ENCODE measurements at regions not wholly inside any gene's neighbourhood (a gene's known extent, or its start where the extent isn't known, plus 50 kb on each side); places are given as distances from the start of the nearest gene placed in this dataset.
"Not testable (repeated sequence)": the region's sequence is repeated elsewhere in the genome, so short reads cannot be mapped to it uniquely, and the experiment has no call there.

DNA sequence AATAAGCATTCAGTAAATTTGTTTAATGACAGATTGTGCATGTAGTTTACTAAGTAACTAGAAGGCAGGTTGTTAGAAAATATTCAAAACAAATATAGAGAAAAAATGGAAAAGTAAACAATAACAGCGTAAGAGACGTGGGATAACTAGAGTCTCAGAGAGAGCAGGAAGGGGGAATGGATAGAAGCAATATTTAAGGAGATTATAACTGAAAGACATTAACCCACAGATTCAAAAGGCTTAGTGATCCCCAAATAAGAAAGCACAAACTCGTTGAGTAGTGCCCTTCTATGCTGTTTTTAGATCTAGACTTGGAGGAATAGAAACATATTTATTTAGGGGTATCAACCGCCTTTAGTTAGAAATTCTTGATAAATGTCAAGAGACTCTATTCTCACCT is 169.7 kb upstream of the RGS6 start:
- TF ChIP-seq, protein P1, sequence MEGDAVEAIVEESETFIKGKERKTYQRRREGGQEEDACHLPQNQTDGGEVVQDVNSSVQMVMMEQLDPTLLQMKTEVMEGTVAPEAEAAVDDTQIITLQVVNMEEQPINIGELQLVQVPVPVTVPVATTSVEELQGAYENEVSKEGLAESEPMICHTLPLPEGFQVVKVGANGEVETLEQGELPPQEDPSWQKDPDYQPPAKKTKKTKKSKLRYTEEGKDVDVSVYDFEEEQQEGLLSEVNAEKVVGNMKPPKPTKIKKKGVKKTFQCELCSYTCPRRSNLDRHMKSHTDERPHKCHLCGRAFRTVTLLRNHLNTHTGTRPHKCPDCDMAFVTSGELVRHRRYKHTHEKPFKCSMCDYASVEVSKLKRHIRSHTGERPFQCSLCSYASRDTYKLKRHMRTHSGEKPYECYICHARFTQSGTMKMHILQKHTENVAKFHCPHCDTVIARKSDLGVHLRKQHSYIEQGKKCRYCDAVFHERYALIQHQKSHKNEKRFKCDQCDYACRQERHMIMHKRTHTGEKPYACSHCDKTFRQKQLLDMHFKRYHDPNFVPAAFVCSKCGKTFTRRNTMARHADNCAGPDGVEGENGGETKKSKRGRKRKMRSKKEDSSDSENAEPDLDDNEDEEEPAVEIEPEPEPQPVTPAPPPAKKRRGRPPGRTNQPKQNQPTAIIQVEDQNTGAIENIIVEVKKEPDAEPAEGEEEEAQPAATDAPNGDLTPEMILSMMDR (IDR thresholded peaks at IDR 0.05), result no peak
- no peak overlapping the region for H3K27ac ChIP-seq
- H3K36me3 ChIP-seq, result no peaks in the 10 kb centered on the region
- intact Hi-C loops (cut with DNase I), result no loop called here
- no peak overlapping the region for H3K4me3 ChIP-seq
- H3K4me1 ChIP-seq, result no peaks in the 10 kb centered on the region
- no peaks in the 10 kb centered on the region for H3K27me3 ChIP-seq
- H3K9me3 ChIP-seq, result no peaks in the 10 kb centered on the region
- DNase-seq (no peak), ATAC-seq (no peak)

DNA sequence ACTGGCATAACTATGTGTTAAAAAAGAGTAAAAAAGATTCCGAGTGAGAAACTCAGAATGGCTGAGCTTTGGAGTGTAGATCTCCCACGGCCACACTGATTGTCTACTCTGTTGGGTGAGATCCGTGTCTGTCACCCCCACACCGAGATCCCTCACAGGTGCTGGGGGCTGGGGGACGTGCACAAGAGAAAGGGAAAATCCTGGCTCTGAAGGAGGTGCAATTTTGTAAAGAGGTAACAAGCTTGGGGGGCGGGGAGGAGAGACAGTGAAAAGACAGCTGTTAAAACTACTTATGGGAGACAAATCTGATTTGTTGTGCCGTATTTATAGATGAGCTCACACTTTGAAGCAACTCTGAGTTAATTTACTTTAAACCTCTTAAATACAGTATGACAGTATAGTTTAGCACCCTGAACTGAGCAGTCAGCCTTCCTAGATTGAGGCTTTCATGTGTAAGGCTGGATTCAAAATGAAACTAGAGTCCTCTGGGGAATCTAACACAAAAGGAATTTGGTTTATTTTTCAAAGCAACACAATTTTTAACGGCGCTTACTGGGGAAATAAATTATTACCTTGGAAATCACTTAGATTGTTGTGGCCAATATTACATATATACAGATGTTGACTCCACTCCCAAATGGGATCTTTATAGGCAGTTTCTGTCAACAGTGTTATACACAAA is 167.4 kb upstream of the RGS6 start:
- no peak for DNase-seq
- Histone ChIP-seq H3K36me3 (no peaks in the 10 kb centered on the region), H3K9me3 (no peaks in the 10 kb centered on the region), H3K27ac (no peak overlapping the region), H3K4me3 (no peak overlapping the region), H3K27me3 (no peaks in the 10 kb centered on the region), H3K4me1 (no peaks in the 10 kb centered on the region)
- intact Hi-C loops (cut with DNase I), result no loop called here
- no peak for ATAC-seq
- TF ChIP-seq, protein P1 (IDR thresholded peaks at IDR 0.05), result no peak

DNA sequence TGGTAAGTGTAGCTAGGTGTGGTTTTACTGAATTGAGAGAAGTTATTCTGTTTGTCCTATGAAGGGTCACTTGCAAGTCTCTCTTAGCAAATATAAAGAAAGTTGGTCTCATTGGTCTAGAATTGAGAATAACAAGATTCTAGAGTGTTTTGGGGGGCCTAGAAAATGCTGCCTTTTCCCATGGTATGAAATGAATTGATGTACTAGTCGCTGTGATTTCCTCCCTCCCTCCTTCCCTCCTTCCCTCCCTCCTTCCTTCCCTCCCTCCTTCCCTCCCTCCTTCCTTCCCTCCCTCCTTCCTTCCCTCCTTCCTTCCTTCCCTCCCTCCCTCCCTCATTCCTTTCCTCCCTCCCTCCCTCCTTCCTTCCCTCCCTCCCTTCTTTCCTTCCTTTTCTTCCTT is 166.7 kb upstream of the RGS6 start:
- H3K27me3 ChIP-seq, result no peaks in the 10 kb centered on the region
- TF ChIP-seq, protein P1 (IDR thresholded peaks at IDR 0.05), result no peak
- no peaks in the 10 kb centered on the region for H3K9me3 ChIP-seq
- H3K4me1 ChIP-seq, result no peaks in the 10 kb centered on the region
- intact Hi-C loops (cut with DNase I), result no loop called here
- no peak overlapping the region for H3K27ac ChIP-seq
- H3K36me3 ChIP-seq, result no peaks in the 10 kb centered on the region
- ATAC-seq, result no peak
- H3K4me3 ChIP-seq, result no peak overlapping the region
- DNase-seq, result no peak

DNA sequence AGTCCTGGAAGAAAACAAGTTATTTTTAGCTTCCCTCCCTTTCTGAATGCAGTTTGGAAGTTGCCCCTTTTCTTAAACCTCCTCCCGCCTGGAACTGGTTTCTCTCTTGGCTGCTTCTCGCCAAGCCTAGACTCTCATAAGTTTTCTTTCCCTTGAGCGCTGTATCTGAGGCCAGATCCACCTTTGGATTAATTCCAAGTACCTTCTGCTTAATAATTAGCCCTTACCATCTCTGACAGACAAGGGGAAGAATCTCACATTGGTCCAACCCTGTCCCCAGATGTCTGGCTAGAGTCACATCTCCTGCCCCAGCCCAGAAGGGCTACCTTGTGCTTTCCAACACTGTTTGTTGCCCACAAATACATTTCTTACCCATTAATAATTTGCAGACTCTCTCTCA is 161.8 kb upstream of the RGS6 start:
- Histone ChIP-seq H3K4me3 (no peak overlapping the region), H3K4me1 (no peaks in the 10 kb centered on the region), H3K27me3 (no peaks in the 10 kb centered on the region), H3K36me3 (no peaks in the 10 kb centered on the region), H3K27ac (no peak overlapping the region), H3K9me3 (no peaks in the 10 kb centered on the region)
- DNase-seq (no peak), ATAC-seq (no peak)
- intact Hi-C loops (cut with DNase I), result no loop called here
- TF ChIP-seq, protein P1 (IDR thresholded peaks at IDR 0.05), result no peak

DNA sequence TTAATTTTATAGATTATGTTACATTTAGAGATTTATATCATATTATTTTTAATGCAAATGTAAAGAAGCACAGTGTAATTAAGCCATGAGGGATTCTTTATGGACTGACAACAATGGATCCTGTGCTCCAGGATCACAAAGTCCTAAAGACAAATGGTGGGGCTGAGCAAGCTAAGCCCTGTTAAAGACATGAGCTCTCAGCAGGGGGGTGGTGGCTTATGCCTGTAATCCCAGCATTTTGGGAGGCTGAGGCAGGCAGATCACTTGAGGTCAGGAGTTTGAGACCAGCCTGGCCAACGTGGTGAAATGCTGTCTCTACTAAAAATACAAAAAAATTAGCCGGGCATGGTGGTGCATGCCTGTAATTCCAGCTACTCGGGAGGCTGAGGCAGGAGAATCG is 160.8 kb upstream of the RGS6 start:
- H3K27me3 ChIP-seq; ATAC-seq; H3K4me3 ChIP-seq; intact Hi-C loops (cut with DNase I); DNase-seq; H3K9me3 ChIP-seq; H3K4me1 ChIP-seq; H3K27ac ChIP-seq; H3K36me3 ChIP-seq: not testable (repeated sequence)

DNA sequence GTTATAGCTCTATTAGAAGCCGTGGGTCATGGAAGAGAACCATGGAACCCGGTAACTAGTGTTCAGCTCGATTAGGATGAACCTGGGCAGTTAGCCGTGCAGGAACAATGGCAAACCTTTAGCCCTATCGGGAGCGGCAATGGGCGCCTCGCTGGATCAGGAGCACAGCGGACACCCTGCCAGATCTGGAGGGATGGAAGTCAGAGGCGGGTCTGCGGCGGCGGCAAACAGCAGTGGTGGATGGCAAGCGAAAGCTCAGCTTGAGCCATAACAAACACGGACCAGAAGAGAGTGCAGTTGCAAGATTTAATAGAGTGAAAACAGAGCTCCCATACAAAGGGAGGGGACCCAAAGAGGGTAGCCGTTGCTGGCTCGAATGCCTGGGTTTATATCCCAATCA is 160.2 kb upstream of the RGS6 start:
- H3K27me3 ChIP-seq; ATAC-seq; H3K27ac ChIP-seq; H3K4me3 ChIP-seq; intact Hi-C loops (cut with DNase I); H3K9me3 ChIP-seq; H3K36me3 ChIP-seq; H3K4me1 ChIP-seq; DNase-seq: not testable (repeated sequence)

DNA sequence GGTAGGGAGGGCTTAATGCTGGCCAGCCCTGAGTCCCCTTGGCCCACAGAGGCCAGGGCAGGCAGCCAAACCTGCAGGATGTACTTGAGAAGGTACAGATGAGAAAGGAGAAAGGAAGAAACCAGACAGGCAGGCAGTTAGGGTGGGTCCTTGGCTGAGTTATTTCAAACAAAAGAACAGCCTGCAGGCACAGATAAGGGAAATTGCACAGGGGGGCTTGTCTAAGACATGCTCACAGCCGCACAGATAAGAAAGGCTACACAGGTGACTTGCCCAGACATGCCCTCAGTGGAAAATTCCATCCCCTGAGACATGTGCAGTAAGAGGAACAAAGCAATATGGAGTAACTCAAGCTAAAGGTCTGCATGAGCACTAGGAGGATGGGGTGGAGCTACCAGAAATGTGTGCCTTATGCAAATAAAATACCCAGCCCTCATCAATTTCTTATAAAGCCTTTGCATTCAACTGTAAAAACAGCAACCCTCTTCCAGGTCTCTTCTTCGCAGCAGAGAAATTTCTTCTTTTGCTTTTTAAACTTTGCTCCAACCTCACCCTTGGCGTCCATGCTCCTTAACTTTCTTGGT is 158.2 kb upstream of the RGS6 start:
- no peak for ATAC-seq
- TF ChIP-seq, protein P1 (IDR thresholded peaks at IDR 0.05), result no peak
- intact Hi-C loops (cut with DNase I), result no loop called here

More for the DNA sequence above, 158.2 kb upstream of the RGS6 start:
- no peak for DNase-seq
- Histone ChIP-seq H3K9me3 (no peaks in the 10 kb centered on the region), H3K4me1 (no peaks in the 10 kb centered on the region), H3K36me3 (no peaks in the 10 kb centered on the region), H3K27ac (no peak overlapping the region), H3K4me3 (no peak overlapping the region), H3K27me3 (no peaks in the 10 kb centered on the region)

Measured in upper lobe of right lung (tissue), 1 donor.